ENCODE measurements at regions not wholly inside any gene's neighbourhood (a gene's known extent, or its start where the extent isn't known, plus 50 kb on each side); places are given as distances from the start of the nearest gene placed in this dataset.

DNA sequence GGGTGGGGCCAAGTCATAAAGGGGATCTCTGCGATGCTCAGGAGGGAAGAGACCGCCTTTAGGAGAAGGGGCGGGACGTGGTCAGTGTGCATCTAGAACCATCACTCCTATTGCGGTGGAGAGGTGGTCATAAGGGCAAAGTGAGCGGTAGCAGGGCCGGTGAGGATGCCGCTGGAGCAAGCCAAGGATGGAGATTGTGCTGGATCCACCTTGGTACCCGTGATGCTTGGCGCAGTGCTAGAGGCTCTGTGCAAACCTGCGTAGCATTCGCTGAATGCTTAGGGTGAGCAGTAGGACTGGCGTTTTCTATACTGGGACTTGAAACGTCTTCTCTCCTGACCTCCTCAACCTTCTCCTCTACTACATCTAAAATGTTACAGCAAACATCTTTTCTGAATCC is 294.2 kb downstream of the FGF9 start:
- no peak for DNase-seq (ENCODE audit: low spot score)

DNA sequence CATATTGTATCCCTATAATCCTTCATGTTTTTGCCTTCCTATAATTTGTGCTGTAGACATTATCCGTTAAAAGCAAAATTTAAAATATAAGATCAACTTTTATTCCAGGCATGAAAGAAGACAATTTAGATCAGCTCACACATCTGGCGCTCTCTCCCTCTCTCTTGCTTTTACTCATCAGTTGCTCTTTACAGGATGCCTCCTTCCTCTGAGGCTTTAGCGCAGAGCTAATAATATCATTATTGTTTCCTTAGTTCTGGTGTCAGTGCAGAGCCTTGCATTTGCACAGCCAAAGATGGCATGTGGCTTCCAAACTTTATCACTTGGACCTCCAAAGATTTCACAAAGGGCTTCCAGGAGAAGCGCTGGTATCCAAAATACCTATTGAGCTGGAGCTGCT is 295.1 kb downstream of the FGF9 start:
- no peak for DNase-seq (ENCODE audit: low spot score)

DNA sequence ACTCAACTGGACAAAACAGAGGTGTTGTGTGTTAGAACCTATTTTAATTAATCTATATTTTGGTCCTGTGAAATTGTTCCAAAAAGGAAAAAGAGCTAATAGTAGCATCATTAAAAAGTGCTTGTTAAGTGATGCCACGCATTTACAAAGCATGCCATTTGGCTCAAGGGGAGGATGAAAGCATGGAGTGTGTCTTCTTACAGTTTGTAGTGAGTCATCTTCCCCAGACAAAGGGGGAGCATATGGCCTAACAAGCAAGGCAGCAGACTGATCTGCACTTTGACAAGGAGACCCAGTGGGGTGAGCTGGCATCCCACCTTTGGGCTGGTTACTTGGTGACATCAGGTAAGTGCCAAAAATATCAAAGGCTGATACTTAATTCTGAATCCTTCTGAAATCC is 297.0 kb downstream of the FGF9 start:
- no peak for DNase-seq (ENCODE audit: low spot score)

DNA sequence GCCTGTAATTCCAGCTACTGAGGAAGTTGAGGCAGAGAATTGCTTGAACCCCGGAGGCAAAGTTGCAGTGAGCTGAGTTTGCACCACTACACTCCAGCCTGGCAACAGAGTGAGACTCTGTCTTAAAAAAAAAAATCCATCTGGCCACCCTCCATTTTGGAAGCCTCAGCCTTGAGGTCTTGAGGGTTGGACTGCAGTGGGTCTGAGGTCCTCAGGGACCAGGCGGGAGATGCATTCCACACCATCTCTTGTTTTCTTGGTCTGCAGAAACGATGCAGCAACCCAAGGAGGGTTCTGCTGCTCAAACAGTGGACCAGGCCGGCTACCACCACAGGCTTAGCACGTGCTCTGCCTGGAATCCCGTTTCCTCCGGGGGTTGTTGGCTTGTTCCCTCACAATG is 299.3 kb downstream of the FGF9 start:
- DNase-seq (ENCODE audit: low spot score), result no peak

DNA sequence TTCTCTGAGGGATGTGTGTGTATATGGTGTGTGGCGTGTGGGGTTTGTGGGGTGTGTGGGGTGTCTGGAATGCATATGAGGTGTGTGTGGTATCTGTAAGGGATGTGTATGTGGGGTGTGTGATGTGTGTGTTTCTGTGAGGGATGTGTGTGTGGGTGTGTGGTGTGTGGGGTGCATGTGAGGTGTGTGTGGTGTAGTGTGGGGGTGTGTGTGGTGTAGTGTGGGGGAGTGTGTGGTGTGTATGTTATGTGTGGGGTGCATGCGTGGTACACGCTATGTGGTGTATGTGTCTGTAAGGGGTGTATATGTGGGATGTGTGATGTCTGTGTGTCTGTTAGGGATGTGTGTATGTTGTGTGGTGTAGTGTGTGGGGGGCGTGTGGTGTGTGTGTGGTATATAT is 300.0 kb downstream of the FGF9 start:
- no peak for DNase-seq (ENCODE audit: low spot score)

DNA sequence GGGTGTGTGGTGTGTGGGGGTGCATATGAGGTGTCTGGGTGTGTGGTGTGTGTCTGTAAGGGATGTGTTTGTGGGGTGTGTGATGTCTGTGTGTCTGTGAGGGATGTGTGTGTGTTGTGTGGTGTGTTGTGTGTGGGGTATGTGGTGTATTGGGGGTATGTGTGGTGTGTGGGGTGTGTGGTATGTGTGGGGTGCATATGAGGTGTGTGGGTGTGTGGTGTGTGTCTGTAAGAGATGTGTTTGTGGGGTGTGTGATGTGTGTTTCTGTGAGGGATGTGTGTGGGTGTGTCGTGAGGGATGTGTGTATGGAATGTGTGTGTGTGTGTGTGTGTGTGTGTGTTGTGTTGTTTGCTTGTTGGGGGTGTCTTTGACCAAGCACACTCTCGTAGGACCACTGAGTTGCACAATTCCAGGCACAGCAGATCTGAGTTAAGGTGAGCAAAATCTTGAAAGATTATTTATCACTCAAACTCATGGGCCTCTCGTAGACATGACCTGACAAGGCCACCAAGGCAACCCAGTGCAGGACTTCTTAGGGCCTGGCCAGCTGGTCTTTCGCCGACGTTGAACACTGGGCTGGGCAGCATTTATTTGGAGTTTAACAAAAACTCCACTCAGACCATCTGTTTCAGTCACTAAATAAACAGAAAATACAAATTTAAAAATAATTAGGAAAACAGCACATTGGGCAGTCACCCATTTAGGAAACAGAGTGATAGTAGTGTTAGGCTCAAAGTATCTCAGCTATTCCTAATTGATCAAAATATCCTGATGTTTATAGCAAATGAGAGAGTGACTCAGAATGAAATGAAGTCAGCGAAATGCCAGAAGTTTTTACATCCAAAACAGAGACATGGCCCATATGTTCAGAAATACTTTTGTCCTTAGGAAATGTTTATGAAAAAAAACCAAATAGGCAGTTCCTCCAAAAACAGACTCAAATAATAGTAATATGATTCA is 301.1 kb downstream of the FGF9 start:
- DNase-seq (ENCODE audit: low spot score), result no peak

DNA sequence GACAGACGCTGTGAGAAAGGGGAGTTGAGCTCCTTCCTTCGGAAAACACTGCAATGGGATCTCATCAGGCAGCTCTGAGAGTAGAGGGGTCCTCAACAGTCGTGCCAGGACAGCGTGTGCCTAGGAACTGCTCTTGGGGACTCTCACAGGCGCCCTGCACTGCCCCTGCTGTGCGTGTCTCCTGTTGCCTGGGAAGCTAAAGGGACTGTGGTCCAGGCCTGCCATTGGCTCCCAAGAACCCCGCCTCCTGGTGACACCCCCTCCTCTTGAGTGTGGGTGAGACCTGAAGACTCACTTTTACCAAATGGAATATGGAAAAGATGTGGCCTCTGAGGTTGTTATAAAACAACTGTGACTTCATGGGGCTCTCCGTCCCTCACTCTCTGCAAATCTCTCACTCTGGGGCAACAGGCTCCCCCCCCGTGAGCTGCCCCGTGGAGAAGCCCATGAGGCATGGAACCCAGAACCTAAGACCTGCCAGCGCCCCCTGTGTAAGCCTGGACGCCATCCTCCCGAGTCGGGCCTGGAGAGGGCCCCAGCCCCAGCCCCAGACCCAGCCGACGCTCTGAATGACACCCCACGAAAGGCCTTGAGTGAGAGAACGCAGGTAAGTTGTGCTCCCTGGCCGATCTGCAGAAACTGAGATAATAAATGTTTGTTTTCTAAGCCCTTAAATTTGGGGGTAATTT is 302.7 kb downstream of the FGF9 start:
- DNase-seq (ENCODE audit: low spot score), result no peak

DNA sequence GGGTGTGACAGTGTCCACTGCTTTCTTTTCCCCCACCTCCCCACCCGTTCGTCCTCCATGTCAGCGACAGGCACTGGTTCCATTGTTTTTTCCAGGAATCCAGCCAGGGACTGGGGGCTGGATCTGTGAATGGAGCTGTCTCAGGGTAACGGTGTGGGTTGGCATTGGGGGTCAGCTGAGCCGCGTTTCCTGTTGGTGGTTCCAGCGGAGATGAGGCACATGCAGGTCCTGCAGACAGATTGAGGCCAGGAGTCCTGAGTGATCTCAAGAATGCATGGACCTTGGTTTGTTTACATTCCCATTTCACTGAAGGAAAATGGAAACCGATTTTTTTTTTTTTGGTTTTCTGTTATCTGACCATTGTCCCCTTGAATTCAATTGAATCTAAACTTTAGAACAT is 303.9 kb downstream of the FGF9 start:
- no peak for DNase-seq (ENCODE audit: low spot score)

DNA sequence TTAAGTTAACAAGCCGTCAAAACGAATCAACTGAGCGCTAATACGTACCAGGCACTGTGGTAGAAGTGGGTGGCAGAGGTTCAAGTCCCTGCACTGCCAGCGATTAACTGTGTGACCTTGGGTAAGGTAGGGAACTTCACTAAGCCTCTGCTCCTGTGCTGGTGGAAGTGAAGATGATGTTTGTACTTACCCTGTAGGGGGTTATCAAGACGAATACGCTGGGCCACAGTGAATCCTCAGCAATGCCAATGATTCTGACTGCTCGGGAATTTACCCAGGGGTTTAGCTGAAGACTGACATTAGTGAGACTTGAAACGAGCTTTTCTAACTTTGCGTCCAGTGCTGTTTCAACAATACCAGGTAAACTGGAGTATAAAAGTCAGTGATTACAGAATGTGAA is 305.3 kb downstream of the FGF9 start:
- DNase-seq (ENCODE audit: low spot score), result no peak

DNA sequence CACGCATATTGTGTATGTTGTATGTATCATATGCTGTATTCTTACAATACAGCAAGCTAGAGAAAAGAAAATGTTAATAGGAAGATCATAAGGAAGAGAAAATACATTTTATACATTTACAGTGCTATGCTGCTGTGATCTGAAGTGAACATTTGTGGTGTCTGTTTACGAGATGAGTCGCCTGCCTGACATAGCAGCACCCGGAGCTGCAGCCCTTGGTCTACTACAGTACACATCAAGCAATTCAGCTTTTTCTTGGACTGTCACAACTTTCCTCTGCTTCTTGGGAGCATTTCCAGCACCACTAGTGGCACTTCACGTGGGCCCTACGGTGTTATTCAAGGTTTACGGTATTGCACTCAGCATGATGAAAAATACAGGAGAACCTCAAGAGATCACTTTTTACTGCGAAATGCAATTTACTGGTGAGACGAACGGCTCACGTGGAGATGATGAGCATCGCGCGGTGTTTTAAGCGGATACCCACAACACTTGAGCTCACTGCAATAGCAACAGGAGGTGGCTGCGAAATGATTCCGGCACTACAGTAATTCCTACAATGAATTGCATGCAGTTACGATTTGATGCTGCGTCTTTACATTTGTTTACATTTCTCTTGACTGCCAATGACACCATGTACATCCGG is 308.4 kb downstream of the FGF9 start:
- DNase-seq (ENCODE audit: low spot score), result no peak

DNA sequence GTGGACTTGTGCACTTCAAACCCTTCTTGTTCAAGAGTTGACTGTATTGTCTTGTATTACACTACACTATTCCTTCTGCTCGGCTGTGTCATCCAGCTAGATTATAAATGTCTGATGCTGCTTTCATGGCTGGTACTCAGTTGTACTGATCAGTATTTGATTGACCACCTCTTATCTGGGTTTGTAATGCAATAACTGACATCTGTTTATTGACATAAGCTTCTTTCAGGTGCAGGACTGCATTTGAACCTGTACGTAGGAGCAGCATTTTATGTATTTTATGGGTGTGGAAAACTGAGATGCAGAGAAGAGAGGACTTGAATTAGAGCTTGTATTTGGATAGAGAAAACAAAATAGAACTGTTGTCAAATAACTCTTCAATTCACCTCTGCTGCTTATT is 309.2 kb downstream of the FGF9 start:
- DNase-seq (ENCODE audit: low spot score), result no peak

DNA sequence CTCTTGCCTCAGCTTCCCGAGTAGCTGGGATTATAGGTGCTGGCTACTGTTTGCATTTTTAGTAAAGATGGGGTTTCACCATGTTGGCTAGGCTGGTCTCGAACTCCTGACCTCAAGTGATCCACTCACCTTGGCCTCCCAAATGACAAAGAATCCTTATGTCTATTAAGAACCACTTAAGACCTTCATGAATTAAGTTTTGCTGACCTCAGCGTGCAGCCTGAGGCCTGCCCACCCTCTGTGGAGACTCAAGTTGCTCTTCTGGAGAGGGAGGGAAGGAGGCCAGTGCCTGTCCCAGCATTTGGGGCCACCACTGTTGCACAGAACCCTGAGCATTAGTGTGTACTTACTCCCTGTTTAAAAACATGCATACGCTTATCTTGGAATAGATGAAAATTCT is 313.3 kb downstream of the FGF9 start:
- DNase-seq (ENCODE audit: low spot score), result no peak

DNA sequence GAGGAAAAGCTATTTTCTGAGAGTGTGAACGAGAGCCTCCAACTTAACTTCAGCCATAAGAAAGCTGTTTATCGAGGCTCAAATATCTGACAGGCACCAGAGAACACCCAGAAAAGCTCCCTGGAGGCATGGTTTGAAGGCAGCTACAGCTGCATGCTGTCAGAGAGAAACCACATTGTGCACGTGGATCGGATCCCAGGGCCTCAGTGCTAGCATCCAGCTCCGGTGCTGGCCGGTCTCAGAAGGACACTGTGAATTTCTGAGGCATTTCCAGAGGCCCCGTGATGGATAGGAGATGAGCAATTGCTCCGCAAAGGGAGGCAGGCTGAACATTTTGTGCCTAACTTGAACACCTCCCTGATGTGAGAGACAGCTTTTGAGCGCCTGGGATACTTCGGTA is 315.7 kb downstream of the FGF9 start:
- DNase-seq (ENCODE audit: low spot score), result no peak

DNA sequence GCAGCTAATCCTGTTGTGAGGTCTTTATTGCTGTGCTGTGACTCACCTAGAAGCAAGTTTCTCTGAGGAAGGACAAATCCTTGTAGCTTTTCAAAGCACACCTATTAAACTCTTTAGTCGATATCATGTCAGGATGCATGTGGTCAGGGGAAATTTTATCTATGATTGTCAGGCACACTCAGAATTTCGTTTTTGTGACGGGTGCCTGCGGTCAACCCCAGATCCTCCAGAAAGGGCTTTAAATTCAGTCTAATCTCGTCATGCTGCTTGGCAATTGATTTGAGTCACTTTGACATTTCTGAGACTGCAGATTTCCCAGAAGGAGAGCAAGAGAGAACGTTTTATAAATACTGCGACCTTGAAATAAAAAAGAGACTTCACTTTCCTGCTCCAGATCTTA is 316.9 kb downstream of the FGF9 start:
- DNase-seq (ENCODE audit: low spot score), result peak; percentile 6

DNA sequence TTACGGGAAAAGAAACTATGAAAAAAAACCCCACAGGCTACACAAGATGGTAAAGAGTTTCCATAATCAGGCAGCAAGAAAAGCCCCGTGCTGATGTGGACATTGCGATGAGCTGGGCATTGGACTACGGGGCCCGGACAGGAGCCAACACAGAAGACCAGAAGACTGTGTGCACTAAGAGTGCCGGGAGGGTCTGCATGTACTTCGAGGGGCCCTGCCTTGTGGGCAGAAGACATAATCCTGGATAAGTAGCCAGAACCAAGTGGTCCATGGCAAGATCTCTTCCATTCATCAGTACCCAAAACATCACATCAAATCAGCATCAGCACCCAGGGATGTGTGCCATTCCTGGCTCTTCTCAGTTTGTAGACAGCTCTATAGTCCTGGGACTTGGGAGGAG is 317.8 kb downstream of the FGF9 start:
- no peak for DNase-seq (ENCODE audit: low spot score)

DNA sequence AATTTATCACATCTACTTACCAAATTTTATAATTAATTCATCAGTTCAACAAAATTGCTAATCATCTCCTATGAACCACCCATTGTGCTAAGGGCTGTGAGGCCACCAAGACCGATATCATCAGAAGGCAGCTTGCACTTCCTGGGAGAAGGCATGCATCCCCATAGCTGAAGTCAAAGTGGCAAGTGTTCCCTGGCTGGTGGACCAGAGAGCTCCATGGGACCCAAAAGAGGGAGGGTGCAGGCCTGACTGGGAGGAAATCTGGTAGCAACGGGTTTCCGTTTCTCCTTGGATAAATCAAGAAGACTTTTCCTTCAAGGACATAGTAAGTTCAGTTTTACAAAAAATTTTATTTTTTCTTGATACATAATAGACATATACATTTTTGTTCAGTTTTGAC is 325.2 kb downstream of the FGF9 start:
- DNase-seq (ENCODE audit: low spot score), result no peak

DNA sequence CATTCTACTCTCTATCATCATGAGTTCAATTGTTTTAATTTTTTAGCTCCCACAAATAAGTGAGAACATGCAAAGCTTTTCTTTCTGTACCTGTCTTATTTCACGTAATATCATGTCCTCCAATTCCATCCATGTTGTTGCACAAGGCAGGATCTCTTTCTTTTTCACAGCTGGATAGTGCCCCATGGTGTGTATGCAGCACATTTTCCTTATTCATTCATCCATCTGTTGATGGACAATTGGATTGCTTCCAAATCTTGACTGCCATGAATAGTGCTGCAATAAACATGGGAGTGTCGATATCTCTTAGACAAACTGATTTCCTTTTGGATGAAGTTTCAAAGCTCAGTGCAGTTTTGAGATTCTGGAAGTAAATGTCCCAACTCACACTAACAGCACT is 326.9 kb downstream of the FGF9 start:
- no peak for DNase-seq (ENCODE audit: low spot score)

DNA sequence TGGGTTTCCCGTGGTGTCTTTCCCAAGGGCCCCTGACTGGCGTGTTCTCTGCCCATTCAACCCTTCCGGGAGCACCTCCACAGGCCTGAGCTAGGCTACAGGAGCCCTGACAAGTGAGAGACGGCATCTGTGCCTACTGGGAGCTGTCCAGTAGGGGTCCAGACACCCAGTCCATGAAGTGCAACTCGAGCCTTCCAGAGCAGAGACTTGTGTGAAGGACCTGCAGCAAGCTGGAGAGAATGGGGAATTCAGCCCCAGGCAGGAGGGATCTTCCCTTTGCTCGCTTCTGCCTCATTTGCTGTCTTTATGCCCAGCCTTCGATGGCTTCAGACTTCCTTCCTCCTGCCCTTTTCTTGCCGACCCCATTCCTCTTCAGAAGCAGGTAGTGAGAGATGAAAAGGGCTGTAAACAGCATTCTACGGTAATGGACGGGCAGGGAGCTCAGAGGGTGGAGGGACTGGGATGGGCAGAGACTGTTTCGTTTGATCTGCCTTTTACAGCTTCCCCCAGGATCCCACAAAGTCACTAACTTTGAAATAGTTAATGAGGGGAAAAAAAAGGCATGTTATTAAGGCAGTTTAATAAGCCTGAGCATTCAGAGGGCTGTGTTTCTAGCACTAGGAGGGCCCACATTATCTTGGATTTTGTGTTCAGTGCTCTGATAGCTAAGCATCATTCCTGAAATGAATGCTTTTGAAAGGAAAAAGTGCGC is 327.6 kb downstream of the FGF9 start:
- no peak for DNase-seq (ENCODE audit: low spot score)

DNA sequence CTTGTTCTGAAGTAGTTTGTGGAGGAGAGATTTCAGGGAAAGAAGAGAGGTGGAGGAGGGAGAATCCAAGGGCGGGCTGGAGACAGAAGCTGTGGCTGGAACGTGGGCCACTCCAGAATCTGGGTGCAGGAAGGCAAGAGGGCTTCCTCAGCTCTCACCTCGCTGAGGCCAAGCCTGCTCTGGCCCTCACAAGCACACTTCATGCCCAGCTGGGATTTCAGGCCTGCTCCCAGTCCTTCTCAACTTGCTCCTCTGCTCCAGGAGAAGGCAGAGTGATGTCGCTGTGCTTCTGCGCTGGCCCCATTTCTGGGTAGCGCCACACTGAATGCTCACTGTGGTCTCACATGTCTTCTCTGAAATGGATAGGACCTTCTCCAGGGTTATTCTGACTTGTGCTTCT is 328.8 kb downstream of the FGF9 start:
- DNase-seq (ENCODE audit: low spot score), result no peak

DNA sequence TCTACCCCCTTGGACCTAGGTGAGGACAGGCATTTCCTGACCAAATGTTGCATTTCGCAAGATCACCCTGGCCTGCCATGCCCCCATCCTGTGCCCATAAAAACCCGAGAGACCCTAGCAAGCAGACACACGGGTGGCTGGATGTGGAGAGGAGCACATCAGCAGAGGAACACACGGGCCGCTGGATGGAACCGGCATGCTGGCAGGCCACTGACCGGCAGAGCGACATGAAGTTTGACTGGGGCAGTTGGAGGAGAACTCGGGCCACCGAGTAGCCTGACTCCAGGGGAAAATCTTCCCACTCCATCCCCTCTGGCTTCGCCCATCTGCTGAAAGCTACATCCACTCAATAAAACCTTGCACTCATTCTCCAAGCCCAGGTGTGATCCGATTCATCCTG is 329.3 kb downstream of the FGF9 start:
- DNase-seq (ENCODE audit: low spot score), result no peak

DNA sequence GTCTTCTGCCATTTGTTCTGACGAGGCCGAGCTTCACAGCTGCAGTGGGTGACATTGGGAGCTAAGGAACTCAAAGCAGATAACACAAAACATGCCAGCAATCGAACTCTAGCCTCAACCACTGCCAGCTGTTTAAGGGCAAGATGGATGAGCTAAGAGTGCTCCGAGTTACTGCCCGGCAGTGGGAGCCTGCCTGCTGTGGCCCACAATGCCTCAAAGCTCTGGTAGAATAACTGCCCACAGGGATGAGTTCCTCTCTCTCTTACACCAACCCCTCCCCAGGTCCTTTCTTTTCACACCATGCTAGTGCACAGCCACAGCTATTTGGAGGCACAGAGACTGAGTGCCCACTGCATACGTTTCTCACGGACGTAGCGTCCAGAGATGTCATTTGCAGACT is 330.5 kb downstream of the FGF9 start:
- no peak for DNase-seq (ENCODE audit: low spot score)

DNA sequence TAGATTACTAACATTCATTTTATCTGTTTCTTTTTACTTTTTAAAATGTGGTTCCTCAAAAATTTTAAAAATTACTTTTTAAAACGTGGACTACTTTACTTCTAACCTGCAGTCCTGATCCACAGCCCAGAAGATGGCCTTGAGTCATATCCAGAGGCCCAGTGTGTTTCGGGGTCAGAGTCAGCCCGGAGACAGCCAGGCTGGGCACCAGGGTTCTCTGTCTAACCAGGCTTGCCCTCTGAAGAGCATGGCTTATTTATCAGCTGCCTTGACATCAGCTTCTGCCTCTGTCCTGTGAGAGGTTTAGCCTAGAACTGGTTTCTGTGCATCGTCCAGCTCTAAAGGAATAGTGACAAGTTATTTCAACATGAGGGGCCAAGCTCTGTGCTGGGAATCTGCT is 332.0 kb downstream of the FGF9 start:
- DNase-seq (ENCODE audit: low spot score), result no peak

DNA sequence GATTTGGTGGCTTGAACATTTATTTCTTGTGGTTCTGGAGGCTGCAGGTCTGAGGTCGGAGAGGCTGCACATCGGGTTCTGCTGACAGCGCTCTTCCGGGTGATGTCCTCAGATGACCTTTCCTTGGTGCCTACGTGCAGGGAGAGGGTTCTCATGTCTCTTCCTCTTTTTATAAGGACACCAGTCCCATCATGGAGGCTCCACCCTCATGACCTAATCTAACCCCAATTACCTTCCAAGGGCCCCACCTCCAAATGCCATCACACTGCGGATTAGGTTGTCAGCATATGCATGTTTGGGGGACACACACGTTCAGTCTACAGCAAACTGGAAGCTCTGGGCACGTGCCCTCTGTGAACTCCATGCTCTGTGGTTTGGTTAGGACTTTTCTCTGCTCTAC is 338.6 kb downstream of the FGF9 start:
- no peak for DNase-seq (ENCODE audit: low spot score)

Measured in activated CD4-positive, alpha-beta T cell treated with anti-CD3 and anti-CD28 coated beads, Interleukin-2, Interleukin-4, amounts not matched to agents 100 ng/mL and 50 ng/mL, durations not matched to agents 16 hours and 8 hours (primary cell).